B cell (primary cell): ENCODE measurements at regions not wholly inside any gene's neighbourhood (a gene's known extent, or its start where the extent isn't known, plus 50 kb on each side); places are given as distances from the start of the nearest gene placed in this dataset.

ENCODE experiments used
- ATAC-seq: fragments of 200-7000 bp; cut with Tn5 transposase; one replicate; pipeline ENCODE4 v1.10.0; 2021; ENCODE audit warnings: low read depth, mild to moderate bottlenecking, moderate number of reproducible peaks, moderate library complexity
- CTCF ChIA-PET: fragments of 350-600 bp; sonication (Branson Sonifier 250); formaldehyde crosslinking; loops from one replicate; lab custom pipeline; 2021; ENCODE audit warnings: antibody characterized with exemption, inconsistent platforms; lab: Charles Lee
- POLR2A ChIA-PET: fragments of 350-600 bp; sonication (Branson Sonifier 250); formaldehyde crosslinking; loops from one replicate; lab custom pipeline; 2021; ENCODE audit warnings: antibody characterized with exemption; lab: Charles Lee
- DNase-seq: peaks from one replicate; pipeline ENCODE4 v3.0.0; 2013
- H2AFZ ChIP-seq: 2 replicates; pipeline ENCODE4 v1.6.1; 2012; ENCODE audit warnings: mild to moderate bottlenecking, low read depth, low read length; ENCODE audit not compliant: insufficient read depth, poor library complexity, severe bottlenecking
- H3K27ac ChIP-seq, 2 donors: 1 replicate in 1 of 2; 2 replicates in 1 of 2; pipeline ENCODE4 v1.5.1; 2012 to 2013; ENCODE audit warnings: low read length in 2 of 2, mild to moderate bottlenecking in 2 of 2, moderate library complexity in 1 of 2
- H3K27me3 ChIP-seq, 4 experiments: fragments of 200-600 bp in 1 of 4; sonication (generic) in 1 of 4; replicated peaks in 1 of 4; 1 replicate in 2 of 4; 2 replicates in 2 of 4; pipeline versions ENCODE4 v1.6.1 to v1.7.0; 2013 to 2016; ENCODE audit warnings: low read length in 3 of 4, mild to moderate bottlenecking in 2 of 4, mixed read lengths in 1 of 4, moderate library complexity in 1 of 4; ENCODE audit not compliant: insufficient read depth in 4 of 4, control insufficient read depth in 3 of 4; ENCODE audit errors: control extremely low read depth in 1 of 4
- H3K36me3 ChIP-seq, 2 experiments: replicated peaks in 1 of 2; 1 replicate in 1 of 2; 2 replicates in 1 of 2; pipeline versions ENCODE4 v1.6.1 to v1.7.1; 2013; ENCODE audit warnings: low read length in 1 of 2; ENCODE audit not compliant: insufficient read depth in 2 of 2, control insufficient read depth in 1 of 2; ENCODE audit errors: control extremely low read depth in 1 of 2, extremely low read depth in 1 of 2
- H3K4me1 ChIP-seq, 2 donors: fragments of 200-600 bp in 1 of 2; sonication (generic) in 1 of 2; 1 replicate in 1 of 2; 2 replicates in 1 of 2; pipeline versions ENCODE4 v1.5.1 to v1.6.1; 2013 to 2017; ENCODE audit warnings: low read length in 2 of 2; ENCODE audit not compliant: control insufficient read depth in 2 of 2, insufficient read depth in 2 of 2
- H3K4me2 ChIP-seq: replicated peaks from 2 replicates; pipeline ENCODE3; 2012; ENCODE audit warnings: mild to moderate bottlenecking, low read depth, low read length; ENCODE audit not compliant: poor library complexity, severe bottlenecking
- H3K4me3 ChIP-seq, 5 experiments: fragments of 200-600 bp in 1 of 5; sonication (generic) in 1 of 5; 1 replicate in 3 of 5; 2 replicates in 2 of 5; pipeline versions ENCODE4 v1.5.1 to v1.7.0; 2011 to 2016; ENCODE audit warnings: low read length in 4 of 5, mild to moderate bottlenecking in 4 of 5, low read depth in 2 of 5, control low read depth in 1 of 5, moderate library complexity in 1 of 5; ENCODE audit not compliant: insufficient read depth in 1 of 5; ENCODE audit errors: control extremely low read depth in 1 of 5, extremely low read depth in 1 of 5
- H3K79me2 ChIP-seq: fragments of 200-600 bp; sonication (generic); one replicate; pipeline ENCODE4 v1.6.0; 2016; ENCODE audit warnings: low read length; ENCODE audit not compliant: control insufficient read depth, insufficient read depth
- H3K9ac ChIP-seq: fragments of 200-600 bp; sonication (generic); 2 replicates; pipeline ENCODE4 v1.6.1; 2017; ENCODE audit warnings: mild to moderate bottlenecking, low read length, moderate library complexity
- H3K9me3 ChIP-seq, 3 donors: one replicate each; pipeline versions ENCODE4 v1.6.1 to v1.7.1; 2013; ENCODE audit warnings: low read length in 2 of 3; ENCODE audit not compliant: control insufficient read depth in 2 of 3, insufficient read depth in 1 of 3; ENCODE audit errors: control extremely low read depth in 1 of 3
- H4K20me1 ChIP-seq: 2 replicates; pipeline ENCODE4 v1.6.0; 2012; ENCODE audit warnings: mild to moderate bottlenecking, low read length; ENCODE audit not compliant: insufficient read depth, control insufficient read depth, poor library complexity, severe bottlenecking
- H3K27ac Mint-ChIP-seq: one replicate; pipeline ENCODE4 v1.8.0; 2021; ENCODE audit warnings: mixed read lengths
- H3K27me3 Mint-ChIP-seq: one replicate; pipeline ENCODE4 v1.8.0; 2021; ENCODE audit warnings: mixed read lengths
- H3K4me1 Mint-ChIP-seq: one replicate; pipeline ENCODE4 v1.8.0; 2021; ENCODE audit warnings: mixed read lengths
- H3K4me3 Mint-ChIP-seq: one replicate; pipeline ENCODE4 v1.8.0; 2021; ENCODE audit warnings: mixed read lengths
- H3K9me3 Mint-ChIP-seq: one replicate; pipeline ENCODE4 v1.8.0; 2022; ENCODE audit warnings: mixed read lengths; ENCODE audit not compliant: insufficient read depth
- CTCF ChIP-seq: fragments of 200-600 bp; IDR thresholded peaks from one replicate; pipeline ENCODE4 v1.8.0; 2022; ENCODE audit warnings: antibody characterized with exemption, mild to moderate bottlenecking
- EZH2 ChIP-seq: IDR thresholded peaks from 2 replicates; pipeline ENCODE4 v1.6.1; 2012; ENCODE audit warnings: borderline replicate concordance, low read depth, mild to moderate bottlenecking, moderate library complexity, low read length; ENCODE audit not compliant: insufficient read depth, poor library complexity, severe bottlenecking
- WGBS: methylation state at CpG from one replicate; pipeline ENCODE4 v1.1.5; 2013; ENCODE audit warnings: missing lambda C conversion rate; ENCODE audit not compliant: insufficient coverage; 5-methylcytosine and 5-hydroxymethylcytosine counted together
- intact Hi-C: fragments of 100-400 bp; cut with micrococcal nuclease; formaldehyde crosslinking; loops from one replicate; pipeline ENCODE4 v1.10.0; 2022

GRCh38 chr15:81885135-81885534 lies 160.7 kb downstream of the MEX3B start:
- TF ChIP-seq CTCF (no peak), EZH2 (no peak)
- Mint-ChIP-seq H3K27ac (no peak overlapping the region), H3K9me3 (no peaks in the 10 kb centered on the region), H3K4me3 (no peak overlapping the region), H3K27me3 (peaks cover 3% of the 10 kb centered on the region), H3K4me1 (peaks cover 7% of the 10 kb centered on the region)
- H3K79me2 ChIP-seq, result no peaks in the 10 kb centered on the region
- H2AFZ ChIP-seq, result no peak overlapping the region
- ATAC-seq (no peak), DNase-seq (no peak)
- no peak overlapping the region for H3K27ac ChIP-seq
- ChIA-PET POLR2A (no interaction called here), CTCF (no interaction called here)
- WGBS, result 95% methylated on average over 2 of the region's 2 CpGs
- intact Hi-C loops, result no loop called here
- H3K36me3 ChIP-seq, result no peaks in the 10 kb centered on the region
- no peaks in the 10 kb centered on the region for H3K27me3 ChIP-seq
- no peak overlapping the region for H3K9ac ChIP-seq
- no peaks in the 10 kb centered on the region for H3K9me3 ChIP-seq
- no peak overlapping the region for H3K4me2 ChIP-seq
- no peaks in the 10 kb centered on the region for H4K20me1 ChIP-seq
- H3K4me1 ChIP-seq, result peaks cover 0 to 5% of the 10 kb centered on the region in 2 donors
- H3K4me3 ChIP-seq, result no peak overlapping the region

DNA sequence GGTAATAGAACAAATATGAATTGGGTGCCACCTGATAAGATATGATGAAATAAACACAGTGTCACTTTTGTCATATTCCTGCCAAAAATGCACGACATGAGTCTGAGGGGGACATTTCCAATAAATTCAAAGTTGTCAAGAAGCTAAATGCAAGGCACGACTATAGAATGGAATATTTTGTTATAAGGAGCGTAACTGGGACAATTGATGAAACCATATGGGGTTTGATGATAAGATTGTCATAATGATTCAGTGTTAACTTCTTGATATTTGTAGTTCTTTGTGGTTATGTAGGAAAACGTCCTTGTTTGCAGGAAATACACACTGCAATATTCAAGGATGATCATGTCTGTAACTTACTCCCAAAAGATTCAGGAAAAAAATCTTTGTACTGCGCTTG lies 163.3 kb downstream of the MEX3B start:
- Histone ChIP-seq H3K4me2 (no peak overlapping the region), H4K20me1 (no peaks in the 10 kb centered on the region), H3K36me3 (no peaks in the 10 kb centered on the region), H3K4me1 (peaks cover 0 to 5% of the 10 kb centered on the region in 2 donors), H3K27ac (no peak overlapping the region), H3K79me2 (no peaks in the 10 kb centered on the region), H3K4me3 (no peak overlapping the region), H3K9ac (no peak overlapping the region), H3K27me3 (no peaks in the 10 kb centered on the region), H2AFZ (no peak overlapping the region), H3K9me3 (no peaks in the 10 kb centered on the region)
- H3K27me3 Mint-ChIP-seq, result peaks cover 3% of the 10 kb centered on the region
- no CpG with 5 or more reads among the region's 5 CpGs for WGBS
- H3K27ac Mint-ChIP-seq, result no peak overlapping the region
- intact Hi-C loops, result no loop called here
- CTCF ChIA-PET, result no interaction called here
- TF ChIP-seq CTCF (no peak), EZH2 (no peak)
- no peak overlapping the region for H3K4me3 Mint-ChIP-seq
- no peak for ATAC-seq
- POLR2A ChIA-PET, result no interaction called here
- H3K9me3 Mint-ChIP-seq, result no peaks in the 10 kb centered on the region
- peaks cover 12% of the 10 kb centered on the region for H3K4me1 Mint-ChIP-seq
- DNase-seq, result no peak
